IPS-20b (cell line): ENCODE measurements at regions not wholly inside any gene's neighbourhood (a gene's known extent, or its start where the extent isn't known, plus 50 kb on each side); places are given as distances from the start of the nearest gene placed in this dataset.

Source experiments
- H3K27ac ChIP-seq: one replicate; pipeline ENCODE4 v1.5.1; 2013; ENCODE audit warnings: low read length
- H3K27me3 ChIP-seq: 2 replicates; pipeline ENCODE4 v1.6.1; 2013; ENCODE audit warnings: mild to moderate bottlenecking, low read length, inconsistent platforms; ENCODE audit not compliant: insufficient read depth
- H3K36me3 ChIP-seq: 2 replicates; pipeline ENCODE4 v1.6.1; 2013; ENCODE audit warnings: low read depth, mild to moderate bottlenecking, inconsistent platforms, low read length, moderate library complexity; ENCODE audit not compliant: insufficient read depth
- H3K4me1 ChIP-seq: 2 replicates; pipeline ENCODE4 v1.6.1; 2013; ENCODE audit warnings: mild to moderate bottlenecking, control low read depth, inconsistent platforms, low read length, moderate library complexity; ENCODE audit not compliant: insufficient read depth
- H3K4me3 ChIP-seq: 2 replicates; pipeline ENCODE4 v1.5.1; 2013; ENCODE audit warnings: mild to moderate bottlenecking, low read length, inconsistent platforms
- H3K9ac ChIP-seq: 2 replicates; pipeline ENCODE4 v1.6.1; 2013; ENCODE audit warnings: low read depth, mild to moderate bottlenecking, inconsistent platforms, low read length, moderate library complexity
- H3K9me3 ChIP-seq: 2 replicates; pipeline ENCODE4 v1.6.1; 2013; ENCODE audit warnings: mild to moderate bottlenecking, low read depth, low read length, inconsistent platforms; ENCODE audit not compliant: insufficient read depth

- Histone ChIP-seq H3K27me3 (no peaks in the 10 kb centered on the region), H3K4me3 (no peak overlapping the region), H3K27ac (no peak overlapping the region), H3K9ac (no peak overlapping the region), H3K36me3 (no peaks in the 10 kb centered on the region), H3K9me3 (no peaks in the 10 kb centered on the region), H3K4me1 (0 out of 2 replicates have a peak, but pooled peaks cover 3% of the 10 kb centered on the region)
Measured at GRCh38 chr1:14083277-14083676, 383.3 kb downstream of the PRDM2 start.

DNA sequence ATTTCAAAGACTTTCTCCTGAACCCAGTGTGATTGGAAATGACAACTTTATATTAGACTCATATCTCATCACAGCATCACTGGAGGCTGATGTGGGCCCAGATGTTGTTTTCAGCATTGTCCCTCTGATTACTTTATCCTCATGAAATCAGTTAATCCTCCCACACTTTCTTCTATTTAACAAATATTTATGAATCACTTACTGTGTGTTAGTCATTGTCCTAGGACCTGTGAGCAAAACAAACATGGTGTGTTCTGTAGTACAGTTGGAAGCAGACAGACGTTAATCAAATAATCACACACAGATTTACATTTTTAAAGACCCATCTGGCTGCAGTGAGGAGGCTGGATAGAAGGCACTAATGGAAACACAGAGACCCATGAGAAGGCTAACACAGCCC, 383.7 kb downstream of the PRDM2 start:
- Histone ChIP-seq H3K4me3 (no peak overlapping the region), H3K27ac (no peak overlapping the region), H3K4me1 (0 out of 2 replicates have a peak, but pooled peaks cover 3% of the 10 kb centered on the region), H3K36me3 (no peaks in the 10 kb centered on the region), H3K27me3 (no peaks in the 10 kb centered on the region), H3K9ac (no peak overlapping the region), H3K9me3 (no peaks in the 10 kb centered on the region)

DNA sequence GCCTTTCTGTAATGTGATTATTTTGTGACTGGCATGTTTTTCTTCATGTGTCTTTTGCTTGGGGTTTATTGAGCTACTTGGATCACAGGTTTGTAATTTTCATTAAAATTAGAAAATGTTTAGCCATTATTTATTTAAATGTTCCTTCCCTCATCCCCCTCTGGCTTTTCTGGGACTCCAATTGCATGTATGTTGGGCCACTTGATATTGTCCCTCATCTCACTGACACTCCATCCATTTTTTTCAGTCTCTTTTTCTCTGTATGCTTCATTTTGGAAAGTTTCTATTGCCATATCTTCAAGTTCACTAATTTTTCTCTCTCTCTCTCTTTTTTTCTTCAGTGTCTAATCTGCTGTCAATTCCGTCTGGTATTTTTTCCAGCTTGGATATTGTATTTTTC, 390.1 kb downstream of the PRDM2 start:
- H3K36me3 ChIP-seq = no peaks in the 10 kb centered on the region
- H3K9ac ChIP-seq = no peak overlapping the region
- H3K4me3 ChIP-seq = no peak overlapping the region
- H3K9me3 ChIP-seq = peaks cover 11% of the 10 kb centered on the region
- H3K27ac ChIP-seq = no peak overlapping the region
- no peaks in the 10 kb centered on the region for H3K4me1 ChIP-seq
- H3K27me3 ChIP-seq = no peaks in the 10 kb centered on the region

GRCh38 chr1:14090531-14090930, 390.5 kb downstream of the PRDM2 start:
- no peak overlapping the region for H3K9ac ChIP-seq
- H3K9me3 ChIP-seq = peaks cover 11% of the 10 kb centered on the region
- no peaks in the 10 kb centered on the region for H3K4me1 ChIP-seq
- H3K27me3 ChIP-seq = no peaks in the 10 kb centered on the region
- H3K27ac ChIP-seq = no peak overlapping the region
- no peaks in the 10 kb centered on the region for H3K36me3 ChIP-seq
- H3K4me3 ChIP-seq = no peak overlapping the region

DNA sequence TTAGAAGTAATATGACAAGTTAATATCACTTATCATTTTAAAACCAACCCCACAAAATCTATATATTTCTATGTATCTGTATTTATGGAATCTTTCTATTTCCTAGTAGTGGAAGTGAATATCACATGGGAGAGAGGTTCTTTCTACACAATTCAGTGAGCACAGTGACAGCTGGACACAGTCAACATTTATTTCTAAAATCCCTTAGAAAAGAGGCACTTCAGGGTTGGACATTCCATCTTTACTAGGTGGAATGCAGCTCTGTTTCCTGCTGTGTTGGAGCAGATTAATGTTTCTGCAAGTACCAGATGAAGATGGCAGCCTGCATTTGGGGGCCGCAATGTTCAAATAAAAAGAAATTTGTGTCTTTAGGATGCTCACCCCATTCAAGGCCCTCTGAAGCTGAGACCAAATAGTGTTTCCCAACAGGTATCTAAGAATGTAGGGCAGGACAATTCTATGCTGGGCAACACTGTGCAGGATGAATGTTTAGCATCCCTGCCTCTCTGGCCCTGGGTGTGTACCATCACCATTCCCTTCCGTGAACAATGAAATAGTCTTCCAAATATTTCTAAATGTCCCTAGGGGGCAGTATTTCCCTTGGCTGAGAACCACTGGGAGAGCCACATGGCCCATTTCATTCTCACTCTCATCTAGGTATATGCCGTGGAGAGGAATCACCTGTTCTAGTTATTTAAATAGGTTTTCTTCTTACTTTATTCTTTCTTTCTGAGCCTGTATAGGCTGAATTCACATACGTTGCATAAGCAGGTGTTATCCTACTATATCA, 394.8 kb downstream of the PRDM2 start:
- H3K4me1 ChIP-seq = peaks cover 4% of the 10 kb centered on the region; the same call in 1 of the 2 replicates
- H3K4me3 ChIP-seq = no peak overlapping the region
- H3K27ac ChIP-seq = no peak overlapping the region
- no peak overlapping the region for H3K9ac ChIP-seq
- H3K9me3 ChIP-seq = peaks cover 6% of the 10 kb centered on the region
- H3K36me3 ChIP-seq = no peaks in the 10 kb centered on the region
- H3K27me3 ChIP-seq = no peaks in the 10 kb centered on the region; the same call in 1 of the 2 replicates

DNA sequence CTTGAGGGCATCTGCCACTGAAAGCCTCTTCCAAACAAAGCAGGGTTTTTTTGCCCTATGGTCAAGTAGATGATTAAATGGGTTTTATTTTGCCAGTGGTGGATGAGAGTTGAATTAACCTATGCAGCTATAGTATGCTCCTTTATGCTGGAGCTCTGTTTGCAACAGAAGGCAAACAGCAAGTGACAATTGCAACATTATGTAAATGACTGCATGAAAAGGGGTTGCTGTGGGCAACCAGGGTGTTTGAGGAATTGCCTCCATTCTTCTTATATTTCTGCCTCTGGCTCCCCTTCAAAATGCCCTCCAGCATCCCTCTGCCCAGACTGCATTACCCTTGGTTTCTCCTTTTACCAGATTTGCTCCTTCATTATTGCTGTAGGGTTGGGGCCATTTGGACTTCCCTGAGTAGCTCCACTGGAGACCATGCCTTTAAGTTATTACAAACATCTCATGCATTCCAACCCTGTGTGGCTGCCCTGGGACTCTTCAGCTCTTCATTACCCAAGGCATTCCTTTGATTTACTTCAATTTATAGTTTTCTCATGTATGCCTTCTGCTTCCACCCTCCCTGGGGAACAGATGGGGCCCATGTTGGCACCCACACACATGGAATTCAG, 398.4 kb downstream of the PRDM2 start:
- H3K9ac ChIP-seq = no peak overlapping the region
- H3K27me3 ChIP-seq = no peaks in the 10 kb centered on the region; the same call in 1 of the 2 replicates
- H3K4me1 ChIP-seq = peaks cover 4% of the 10 kb centered on the region; the same call in 1 of the 2 replicates
- H3K4me3 ChIP-seq = no peak overlapping the region
- no peaks in the 10 kb centered on the region for H3K9me3 ChIP-seq
- H3K27ac ChIP-seq = no peak overlapping the region
- H3K36me3 ChIP-seq = no peaks in the 10 kb centered on the region

- no peaks in the 10 kb centered on the region for H3K9me3 ChIP-seq
- H3K27me3 ChIP-seq = no peaks in the 10 kb centered on the region; the same call in 1 of the 2 replicates
- no peak overlapping the region for H3K4me3 ChIP-seq
- H3K4me1 ChIP-seq = peaks cover 4% of the 10 kb centered on the region; the same call in 1 of the 2 replicates
- no peaks in the 10 kb centered on the region for H3K36me3 ChIP-seq
- H3K9ac ChIP-seq = no peak overlapping the region
- H3K27ac ChIP-seq = no peak overlapping the region
Measured at GRCh38 chr1:14100444-14100843, 400.5 kb downstream of the PRDM2 start.

DNA sequence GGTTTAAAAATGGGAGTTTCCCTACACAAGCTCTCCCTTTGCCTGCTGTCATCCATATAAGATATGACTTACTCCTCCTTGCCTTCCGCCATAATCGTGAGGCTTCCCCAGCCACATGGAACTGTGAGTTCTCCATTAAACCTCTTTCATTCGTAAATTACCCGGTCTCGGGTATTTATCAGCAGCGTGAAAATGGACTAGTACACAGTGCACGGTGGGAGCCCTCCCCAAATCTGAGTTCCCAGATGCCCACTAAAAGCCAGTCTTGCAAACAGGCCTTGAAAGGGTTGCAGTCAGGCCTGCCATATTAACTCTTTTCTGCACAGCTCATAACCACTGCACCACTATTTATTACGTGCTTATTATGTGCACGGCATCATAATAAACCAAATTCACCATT, 400.9 kb downstream of the PRDM2 start:
- no peaks in the 10 kb centered on the region for H3K9me3 ChIP-seq
- peaks cover 4% of the 10 kb centered on the region; the same call in 1 of the 2 replicates for H3K4me1 ChIP-seq
- no peak overlapping the region for H3K27ac ChIP-seq
- no peaks in the 10 kb centered on the region for H3K27me3 ChIP-seq
- no peak overlapping the region for H3K4me3 ChIP-seq
- no peaks in the 10 kb centered on the region for H3K36me3 ChIP-seq
- no peak overlapping the region for H3K9ac ChIP-seq

DNA sequence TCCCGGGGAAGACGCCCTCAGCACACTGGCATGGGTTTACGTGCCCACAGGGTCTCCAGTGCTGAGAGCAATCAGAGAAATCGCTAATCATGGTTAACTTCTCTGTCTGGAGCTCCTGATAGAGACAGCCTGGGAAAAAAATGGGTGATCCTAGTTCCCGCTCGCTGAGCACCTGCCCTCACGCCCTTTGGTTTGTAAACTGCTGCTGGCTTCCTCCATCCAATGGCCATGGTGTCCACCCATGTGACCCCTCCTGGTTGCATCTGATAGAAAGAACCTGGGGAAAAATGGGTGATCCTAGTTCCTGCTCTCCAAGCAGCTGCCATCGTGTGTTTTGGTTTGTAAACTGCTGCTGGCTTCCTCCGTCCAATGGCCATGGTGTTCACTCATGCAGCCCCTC, 402.2 kb downstream of the PRDM2 start:
- no peak overlapping the region for H3K9ac ChIP-seq
- H3K36me3 ChIP-seq = no peaks in the 10 kb centered on the region
- no peaks in the 10 kb centered on the region for H3K27me3 ChIP-seq
- no peak overlapping the region for H3K27ac ChIP-seq
- no peak overlapping the region for H3K4me3 ChIP-seq
- H3K4me1 ChIP-seq = peaks cover 4% of the 10 kb centered on the region; the same call in 1 of the 2 replicates
- no peaks in the 10 kb centered on the region for H3K9me3 ChIP-seq

DNA sequence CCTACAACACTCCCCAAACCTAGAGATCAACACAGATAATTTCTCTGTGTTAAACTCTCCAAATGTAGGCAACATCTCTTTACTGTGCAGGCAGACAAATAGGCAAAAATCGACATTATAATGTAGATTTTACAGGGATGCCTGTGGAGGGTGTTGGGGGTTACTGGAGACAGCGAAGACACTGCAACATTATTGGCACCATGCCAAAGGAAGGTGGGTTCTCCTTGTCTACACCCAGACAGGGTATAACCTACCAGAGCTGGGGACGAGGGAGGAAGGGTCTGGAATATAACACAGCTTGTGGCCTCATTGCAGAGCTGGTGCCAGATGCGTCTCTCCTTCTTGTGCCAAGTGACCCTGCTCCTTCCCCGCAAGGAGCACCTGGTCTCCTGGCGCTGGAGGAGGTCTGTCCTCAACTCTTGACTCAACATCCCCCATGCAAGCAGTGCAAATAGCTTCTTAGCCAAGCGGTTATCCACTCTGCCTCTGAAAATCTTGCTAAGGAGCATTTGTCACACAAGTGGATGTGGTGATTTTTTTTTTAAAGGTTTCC, 404.0 kb downstream of the PRDM2 start:
- Histone ChIP-seq H3K4me1 (peaks cover 4% of the 10 kb centered on the region; the same call in 1 of the 2 replicates), H3K36me3 (no peaks in the 10 kb centered on the region), H3K9ac (no peak overlapping the region), H3K27ac (no peak overlapping the region), H3K9me3 (no peaks in the 10 kb centered on the region), H3K4me3 (no peak overlapping the region), H3K27me3 (no peaks in the 10 kb centered on the region; the same call in 1 of the 2 replicates)

GRCh38 chr1:14106126-14106525, 406.1 kb downstream of the PRDM2 start:
- no peaks in the 10 kb centered on the region for H3K9me3 ChIP-seq
- no peak overlapping the region for H3K9ac ChIP-seq
- no peaks in the 10 kb centered on the region for H3K4me1 ChIP-seq
- no peak overlapping the region for H3K4me3 ChIP-seq
- H3K36me3 ChIP-seq = no peaks in the 10 kb centered on the region
- H3K27me3 ChIP-seq = no peaks in the 10 kb centered on the region; the same call in 1 of the 2 replicates
- no peak overlapping the region for H3K27ac ChIP-seq
